LNCAP (cell line): ENCODE measurements at regions not wholly inside any gene's neighbourhood (a gene's known extent, or its start where the extent isn't known, plus 50 kb on each side); places are given as distances from the start of the nearest gene placed in this dataset.

Experiments used
- TF ChIP-seq, protein P1 (sequence below): fragments of 450-650 bp; IDR thresholded peaks from 2 replicates; pipeline ENCODE4 v1.5.1; 2017; ENCODE audit warnings: mild to moderate bottlenecking

- TF ChIP-seq, protein P1, sequence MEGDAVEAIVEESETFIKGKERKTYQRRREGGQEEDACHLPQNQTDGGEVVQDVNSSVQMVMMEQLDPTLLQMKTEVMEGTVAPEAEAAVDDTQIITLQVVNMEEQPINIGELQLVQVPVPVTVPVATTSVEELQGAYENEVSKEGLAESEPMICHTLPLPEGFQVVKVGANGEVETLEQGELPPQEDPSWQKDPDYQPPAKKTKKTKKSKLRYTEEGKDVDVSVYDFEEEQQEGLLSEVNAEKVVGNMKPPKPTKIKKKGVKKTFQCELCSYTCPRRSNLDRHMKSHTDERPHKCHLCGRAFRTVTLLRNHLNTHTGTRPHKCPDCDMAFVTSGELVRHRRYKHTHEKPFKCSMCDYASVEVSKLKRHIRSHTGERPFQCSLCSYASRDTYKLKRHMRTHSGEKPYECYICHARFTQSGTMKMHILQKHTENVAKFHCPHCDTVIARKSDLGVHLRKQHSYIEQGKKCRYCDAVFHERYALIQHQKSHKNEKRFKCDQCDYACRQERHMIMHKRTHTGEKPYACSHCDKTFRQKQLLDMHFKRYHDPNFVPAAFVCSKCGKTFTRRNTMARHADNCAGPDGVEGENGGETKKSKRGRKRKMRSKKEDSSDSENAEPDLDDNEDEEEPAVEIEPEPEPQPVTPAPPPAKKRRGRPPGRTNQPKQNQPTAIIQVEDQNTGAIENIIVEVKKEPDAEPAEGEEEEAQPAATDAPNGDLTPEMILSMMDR, result no peak
Measured at GRCh38 chr6:92763274-92763584, 656.1 kb downstream of the EPHA7 start.

DNA sequence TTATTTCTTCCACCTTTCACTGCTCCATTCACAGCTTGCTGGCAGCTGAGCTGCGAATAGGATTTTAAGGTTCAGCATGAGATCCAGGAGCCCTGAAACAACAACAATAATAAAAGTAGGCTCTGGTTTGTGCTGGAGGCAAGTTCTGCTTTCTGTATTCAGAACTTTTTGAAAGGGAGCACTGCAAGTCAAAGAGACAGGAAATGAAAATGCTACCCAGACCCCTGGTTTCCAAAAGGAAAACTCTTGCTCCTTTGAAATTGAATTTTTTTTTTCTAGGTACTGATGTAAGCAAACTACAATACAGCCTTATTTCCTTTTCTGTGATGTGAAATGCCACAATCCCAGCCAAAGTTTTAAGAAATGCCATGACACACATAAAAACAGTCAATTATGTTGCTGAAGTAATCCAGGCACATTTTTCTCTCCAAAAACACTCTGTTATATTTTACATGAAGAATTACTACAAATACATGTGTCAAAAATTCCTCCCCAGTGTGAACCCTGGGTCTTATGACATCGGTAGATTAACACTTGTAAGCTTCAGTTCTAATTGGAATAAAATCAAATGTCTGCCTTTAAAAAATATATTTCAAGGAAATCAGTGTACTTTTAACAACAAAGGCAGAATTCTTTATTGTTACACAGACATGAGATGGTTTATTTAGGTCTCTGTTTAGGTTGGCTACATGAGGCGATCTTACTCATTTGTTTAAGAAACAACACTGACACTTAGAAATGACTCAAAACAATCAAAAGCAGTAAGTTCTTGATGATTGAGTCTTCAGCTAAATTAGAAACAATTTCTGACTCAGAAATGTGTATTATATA, 656.7 kb downstream of the EPHA7 start:
- TF ChIP-seq, protein P1, result no peak

GRCh38 chr6:92759178-92759577, 660.2 kb downstream of the EPHA7 start:
- TF ChIP-seq, protein P1, result no peak

DNA sequence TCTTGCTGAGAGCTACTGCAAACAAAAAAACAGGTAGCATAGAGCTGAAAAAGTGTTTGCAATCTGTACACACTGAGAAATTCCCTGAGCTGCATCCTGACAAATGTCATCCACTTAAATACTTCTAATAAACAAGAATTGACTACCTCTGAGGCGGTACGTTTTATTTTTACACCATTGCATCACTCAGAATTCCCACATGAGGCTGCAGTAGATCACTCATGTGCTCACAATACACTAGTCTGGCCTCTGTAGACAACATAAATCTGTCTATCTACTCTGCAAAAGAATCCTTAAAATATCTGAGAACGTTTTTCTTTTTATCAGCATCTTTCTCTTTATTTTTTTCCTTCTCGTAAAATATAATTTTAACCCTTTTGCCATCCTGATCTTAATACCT, 661.4 kb downstream of the EPHA7 start:
- TF ChIP-seq, protein P1, result no peak

DNA sequence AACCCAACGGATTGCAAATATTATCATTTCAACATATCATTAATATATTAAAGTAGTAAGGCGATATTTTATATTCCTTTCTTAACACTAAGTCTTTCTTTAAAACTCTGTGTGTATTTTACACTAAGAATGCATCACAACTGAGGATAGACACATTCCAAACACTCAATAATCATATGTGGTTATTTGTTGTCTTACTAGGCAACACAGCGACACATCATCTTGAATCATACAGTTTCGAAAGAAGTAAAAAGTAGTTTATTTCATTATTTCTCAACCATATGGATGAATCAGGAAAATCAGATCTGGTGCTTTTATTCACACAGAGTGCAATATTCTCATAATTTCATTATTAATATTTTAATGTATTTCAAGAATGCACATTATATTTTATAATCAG, 662.4 kb downstream of the EPHA7 start:
- TF ChIP-seq, protein P1, result no peak

DNA sequence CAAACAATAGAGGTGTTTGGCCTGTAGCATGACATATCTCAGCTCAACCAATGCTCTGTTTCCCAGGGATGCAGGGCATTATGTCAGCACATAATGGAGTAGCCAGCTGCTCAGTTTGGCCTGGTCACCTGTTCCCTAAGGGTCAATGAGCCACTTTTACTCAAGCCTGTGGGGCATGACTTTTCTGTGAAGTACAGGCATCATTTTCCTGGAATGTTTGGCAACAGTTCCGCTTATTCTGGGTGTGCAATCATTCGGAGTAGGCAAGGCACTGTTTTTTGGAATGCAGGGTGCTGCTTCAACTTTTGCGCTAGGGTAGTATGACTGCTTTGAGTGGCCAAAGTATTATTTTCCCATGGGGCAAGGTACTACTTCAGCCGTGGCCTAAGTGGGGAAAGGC, 665.4 kb downstream of the EPHA7 start:
- TF ChIP-seq, protein P1, result no peak

GRCh38 chr6:92752114-92752513, 667.2 kb downstream of the EPHA7 start:
- TF ChIP-seq, protein P1, result no peak

DNA sequence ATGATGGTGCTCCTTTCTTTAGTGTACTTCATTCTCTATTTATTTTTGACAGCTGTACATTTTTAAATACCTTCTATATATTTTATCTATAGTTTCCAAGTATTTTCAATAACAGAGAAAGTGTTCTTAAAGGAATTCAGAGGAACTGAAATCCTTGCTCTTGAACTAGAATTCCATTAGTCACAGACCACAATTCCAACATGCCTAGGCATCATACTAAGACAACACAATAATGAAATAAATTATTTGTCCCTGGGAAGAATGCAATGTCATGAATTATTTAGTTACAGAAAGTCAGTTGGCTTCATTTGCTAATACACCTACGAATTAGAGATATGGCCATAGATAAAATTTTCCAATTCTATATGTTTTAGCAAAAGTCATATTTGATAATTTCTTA, 671.2 kb downstream of the EPHA7 start:
- TF ChIP-seq, protein P1, result no peak
